ENCODE measurements at regions not wholly inside any gene's neighbourhood (a gene's known extent, or its start where the extent isn't known, plus 50 kb on each side); places are given as distances from the start of the nearest gene placed in this dataset.

DNA sequence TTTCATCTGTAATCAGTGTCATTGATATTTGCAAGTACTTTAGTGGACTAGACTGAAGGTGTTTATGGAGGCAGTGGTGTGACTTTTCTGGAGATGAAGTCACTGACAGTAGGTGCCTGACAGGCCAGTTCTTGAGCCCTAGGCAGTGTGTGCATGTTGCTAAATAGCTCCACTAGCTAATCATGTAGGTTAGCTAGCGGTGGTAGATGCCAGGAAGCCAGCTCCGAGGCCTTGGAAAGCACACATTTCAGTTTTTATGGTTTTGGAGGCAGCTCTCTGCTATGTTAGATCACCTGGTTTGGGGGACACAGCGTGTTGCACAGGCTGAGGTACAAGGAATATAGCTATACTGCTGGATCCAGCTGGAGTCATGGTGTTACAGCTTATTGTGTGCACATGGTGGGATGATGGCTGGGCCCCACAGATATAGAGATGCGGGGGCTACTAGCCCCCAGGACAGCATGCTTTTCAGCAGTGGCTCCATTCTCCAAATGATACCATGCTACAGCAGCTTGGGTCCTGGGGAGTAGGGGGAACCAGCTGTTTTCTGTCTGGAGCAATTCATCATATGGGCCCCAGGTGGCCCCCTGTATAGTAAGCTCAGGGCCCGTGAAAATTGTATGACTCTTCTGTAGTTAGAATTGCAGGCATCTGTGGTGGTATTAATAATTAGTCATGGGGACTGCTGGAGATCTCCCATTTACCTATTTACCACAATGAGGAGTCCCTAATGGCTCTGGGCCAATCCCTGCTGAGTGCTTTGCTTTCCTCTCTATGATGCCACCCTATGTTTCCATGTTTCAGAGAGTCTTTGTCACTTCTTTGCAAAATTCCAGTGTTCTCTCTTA lies 367.2 kb upstream of the LMO3 start:
- no peak for DNase-seq (ENCODE audit: low read depth)
- H3K4me3 ChIP-seq (ENCODE audit: low read depth, low read length), result no peak overlapping the region
- TF ChIP-seq, protein P1, sequence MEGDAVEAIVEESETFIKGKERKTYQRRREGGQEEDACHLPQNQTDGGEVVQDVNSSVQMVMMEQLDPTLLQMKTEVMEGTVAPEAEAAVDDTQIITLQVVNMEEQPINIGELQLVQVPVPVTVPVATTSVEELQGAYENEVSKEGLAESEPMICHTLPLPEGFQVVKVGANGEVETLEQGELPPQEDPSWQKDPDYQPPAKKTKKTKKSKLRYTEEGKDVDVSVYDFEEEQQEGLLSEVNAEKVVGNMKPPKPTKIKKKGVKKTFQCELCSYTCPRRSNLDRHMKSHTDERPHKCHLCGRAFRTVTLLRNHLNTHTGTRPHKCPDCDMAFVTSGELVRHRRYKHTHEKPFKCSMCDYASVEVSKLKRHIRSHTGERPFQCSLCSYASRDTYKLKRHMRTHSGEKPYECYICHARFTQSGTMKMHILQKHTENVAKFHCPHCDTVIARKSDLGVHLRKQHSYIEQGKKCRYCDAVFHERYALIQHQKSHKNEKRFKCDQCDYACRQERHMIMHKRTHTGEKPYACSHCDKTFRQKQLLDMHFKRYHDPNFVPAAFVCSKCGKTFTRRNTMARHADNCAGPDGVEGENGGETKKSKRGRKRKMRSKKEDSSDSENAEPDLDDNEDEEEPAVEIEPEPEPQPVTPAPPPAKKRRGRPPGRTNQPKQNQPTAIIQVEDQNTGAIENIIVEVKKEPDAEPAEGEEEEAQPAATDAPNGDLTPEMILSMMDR (IDR thresholded peaks at IDR 0.05; ENCODE audit: insufficient read depth, low read depth, low read length), result no peak

DNA sequence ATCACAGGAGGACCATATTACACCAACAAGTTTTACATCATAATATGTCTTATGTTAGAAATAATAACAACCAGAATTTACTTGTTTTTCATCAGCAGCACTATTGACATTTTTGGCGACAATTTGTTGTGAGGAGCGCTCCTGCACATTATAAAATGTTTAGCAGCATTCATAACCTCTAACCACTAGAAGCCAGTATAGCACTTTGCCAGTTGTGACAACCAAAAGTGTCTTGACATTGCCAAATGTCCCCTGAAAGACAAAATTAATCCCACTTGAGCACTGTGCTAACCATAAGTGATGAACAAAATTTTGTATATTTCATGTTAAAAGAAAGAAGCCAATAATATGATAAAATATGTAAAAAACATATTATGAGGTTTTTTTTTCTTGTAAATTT lies 356.9 kb upstream of the LMO3 start:
- no peak overlapping the region for H3K4me3 ChIP-seq (ENCODE audit: low read depth, low read length)
- no peak for DNase-seq (ENCODE audit: low read depth)
- TF ChIP-seq, protein P1 (IDR thresholded peaks at IDR 0.05; ENCODE audit: insufficient read depth, low read depth, low read length), result no peak

GRCh38 chr12:16955083-16955657 lies 349.2 kb upstream of the LMO3 start:
- no peak overlapping the region for H3K4me3 ChIP-seq (ENCODE audit: low read depth, low read length)
- TF ChIP-seq, protein P1 (IDR thresholded peaks at IDR 0.05; ENCODE audit: insufficient read depth, low read depth, low read length), result no peak
- peak; percentile 1 for DNase-seq (ENCODE audit: low read depth)

GRCh38 chr12:16949871-16950667 lies 344.1 kb upstream of the LMO3 start:
- TF ChIP-seq, protein P1 (IDR thresholded peaks at IDR 0.05; ENCODE audit: insufficient read depth, low read depth, low read length), result no peak
- no peak for DNase-seq (ENCODE audit: low read depth)
- no peak overlapping the region for H3K4me3 ChIP-seq (ENCODE audit: low read depth, low read length)

DNA sequence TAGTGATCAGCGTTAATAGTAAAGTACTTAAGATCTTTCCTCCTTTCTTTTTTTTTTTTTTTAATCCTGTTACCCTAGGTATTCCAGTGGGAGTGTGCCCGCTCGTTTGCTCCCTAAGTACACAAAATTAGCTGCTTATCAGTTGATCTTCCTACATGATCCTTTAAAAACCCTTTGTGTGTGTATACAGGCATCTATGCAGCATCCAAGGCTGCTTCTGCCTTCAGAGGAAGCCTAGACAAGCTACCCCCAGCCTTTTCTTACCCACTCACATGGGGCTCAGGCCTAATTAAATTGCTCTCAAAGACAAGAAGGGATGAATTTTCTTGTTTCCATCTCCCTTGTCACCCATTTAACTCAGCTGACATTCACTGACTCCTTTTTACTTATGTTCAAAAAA lies 343.4 kb upstream of the LMO3 start:
- DNase-seq (ENCODE audit: low read depth), result no peak
- H3K4me3 ChIP-seq (ENCODE audit: low read depth, low read length), result no peak overlapping the region
- TF ChIP-seq, protein P1 (IDR thresholded peaks at IDR 0.05; ENCODE audit: insufficient read depth, low read depth, low read length), result no peak

DNA sequence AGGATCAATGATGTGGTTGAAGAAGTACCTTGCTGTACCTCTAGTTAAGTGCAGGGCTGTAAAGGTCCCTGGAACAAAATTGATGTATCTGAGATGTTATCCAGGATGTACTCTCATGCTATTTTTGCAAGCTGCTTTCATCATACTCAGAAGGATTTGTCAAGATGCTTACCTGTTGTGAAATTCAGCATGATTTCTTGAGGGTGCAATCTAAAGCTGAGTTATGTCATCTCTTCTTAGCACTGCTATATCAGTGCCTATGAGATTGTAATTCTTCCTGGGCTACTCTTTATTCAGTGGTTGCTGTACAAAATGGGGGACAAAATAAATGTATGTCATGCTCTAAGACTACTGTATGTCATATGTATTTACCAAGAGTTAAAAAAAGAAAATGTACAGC lies 340.7 kb upstream of the LMO3 start:
- TF ChIP-seq, protein P1 (IDR thresholded peaks at IDR 0.05; ENCODE audit: insufficient read depth, low read depth, low read length), result no peak
- no peak for DNase-seq (ENCODE audit: low read depth)
- H3K4me3 ChIP-seq (ENCODE audit: low read depth, low read length), result no peak overlapping the region

Data from fibroblast of villous mesenchyme (primary cell).